Activated CD8-positive, alpha-beta memory T cell treated with anti-CD3 and anti-CD28 coated beads, Interleukin-2, amount 50 U/mL, for 48 hours (primary cell): ENCODE measurements at regions not wholly inside any gene's neighbourhood (a gene's known extent, or its start where the extent isn't known, plus 50 kb on each side); places are given as distances from the start of the nearest gene placed in this dataset.

Experiments used
- DNase-seq: peaks from one replicate; pipeline ENCODE4 v3.0.0-alpha.2; 2020

GRCh38 chr1:55552636-55553035 lies 337.5 kb upstream of the USP24 start:
- DNase-seq = no peak

GRCh38 chr1:55547405-55547804 lies 332.2 kb upstream of the USP24 start:
- DNase-seq = no peak

GRCh38 chr1:55546553-55546952 lies 331.4 kb upstream of the USP24 start:
- no peak for DNase-seq

GRCh38 chr1:55544826-55545225 lies 329.7 kb upstream of the USP24 start:
- DNase-seq = no peak

- no peak for DNase-seq
Measured at GRCh38 chr1:55542901-55543504, 327.8 kb upstream of the USP24 start.

GRCh38 chr1:55541296-55541695 lies 326.1 kb upstream of the USP24 start:
- no peak for DNase-seq

GRCh38 chr1:55539652-55540512 lies 324.7 kb upstream of the USP24 start:
- DNase-seq = no peak

- no peak for DNase-seq
Measured at GRCh38 chr1:55538428-55538827, 323.3 kb upstream of the USP24 start.

GRCh38 chr1:55536545-55536865 lies 321.3 kb upstream of the USP24 start:
- DNase-seq = no peak

GRCh38 chr1:55535724-55536544 lies 320.8 kb upstream of the USP24 start:
- no peak for DNase-seq

GRCh38 chr1:55534565-55535121 lies 319.5 kb upstream of the USP24 start:
- DNase-seq = no peak

GRCh38 chr1:55531644-55532043 lies 316.5 kb upstream of the USP24 start:
- no peak for DNase-seq

- no peak for DNase-seq
Measured at GRCh38 chr1:55530749-55531478, 315.8 kb upstream of the USP24 start.

- no peak for DNase-seq
Measured at GRCh38 chr1:55529017-55529416, 313.9 kb upstream of the USP24 start.

GRCh38 chr1:55527831-55528230 lies 312.7 kb upstream of the USP24 start:
- DNase-seq = no peak

GRCh38 chr1:55526716-55527115 lies 311.6 kb upstream of the USP24 start:
- no peak for DNase-seq

- no peak for DNase-seq
Measured at GRCh38 chr1:55524006-55524405, 308.8 kb upstream of the USP24 start.

GRCh38 chr1:55522982-55523381 lies 307.8 kb upstream of the USP24 start:
- no peak for DNase-seq

GRCh38 chr1:55522353-55522903 lies 307.3 kb upstream of the USP24 start:
- no peak for DNase-seq

- no peak for DNase-seq
Measured at GRCh38 chr1:55520861-55521260, 305.7 kb upstream of the USP24 start.

- DNase-seq = no peak
Measured at GRCh38 chr1:55519937-55520683, 304.9 kb upstream of the USP24 start.

GRCh38 chr1:55519276-55519675 lies 304.1 kb upstream of the USP24 start:
- DNase-seq = no peak
